ENCODE measurements at regions not wholly inside any gene's neighbourhood (a gene's known extent, or its start where the extent isn't known, plus 50 kb on each side); places are given as distances from the start of the nearest gene placed in this dataset.
A peak's percentile ranks its signal among the peaks of the same experiment; 100 is the strongest.

DNA sequence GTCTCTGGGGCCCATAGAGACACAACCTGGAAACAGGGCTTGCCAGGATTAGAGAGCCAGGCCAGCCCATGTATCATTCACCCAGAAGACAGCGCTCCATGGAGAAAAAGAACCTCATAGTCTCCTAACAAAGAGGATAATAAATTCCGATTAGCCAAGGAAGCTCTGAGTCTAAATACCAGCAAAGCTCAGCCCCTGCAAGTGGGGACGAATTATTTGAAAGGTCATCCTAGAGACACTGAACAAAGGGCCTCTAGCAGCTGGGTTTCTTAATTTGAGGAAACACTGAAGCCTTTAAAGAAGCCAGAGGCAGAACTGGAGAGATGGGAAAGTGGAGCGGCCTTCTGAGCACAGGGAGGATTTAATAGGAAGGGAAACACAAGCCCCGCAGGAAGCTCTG, 287.1 kb upstream of the ZNF462 start:
- Histone ChIP-seq H3K27ac (ENCODE audit: low read depth, low read length) (peak overlapping the region; percentile 28), H3K9ac (ENCODE audit: low read depth, low read length) (no peak overlapping the region), H3K4me3 (ENCODE audit: low read depth, low read length) (no peak overlapping the region), H3K27me3 (ENCODE audit: control insufficient read depth, insufficient read depth, low read length) (no peaks in the 10 kb centered on the region), H3K36me3 (ENCODE audit: control insufficient read depth, insufficient read depth, low read length) (no peaks in the 10 kb centered on the region), H3K9me3 (ENCODE audit: control insufficient read depth, insufficient read depth, low read length) (no peaks in the 10 kb centered on the region), H3K4me1 (ENCODE audit: control insufficient read depth, insufficient read depth, low read length) (no peaks in the 10 kb centered on the region)

DNA sequence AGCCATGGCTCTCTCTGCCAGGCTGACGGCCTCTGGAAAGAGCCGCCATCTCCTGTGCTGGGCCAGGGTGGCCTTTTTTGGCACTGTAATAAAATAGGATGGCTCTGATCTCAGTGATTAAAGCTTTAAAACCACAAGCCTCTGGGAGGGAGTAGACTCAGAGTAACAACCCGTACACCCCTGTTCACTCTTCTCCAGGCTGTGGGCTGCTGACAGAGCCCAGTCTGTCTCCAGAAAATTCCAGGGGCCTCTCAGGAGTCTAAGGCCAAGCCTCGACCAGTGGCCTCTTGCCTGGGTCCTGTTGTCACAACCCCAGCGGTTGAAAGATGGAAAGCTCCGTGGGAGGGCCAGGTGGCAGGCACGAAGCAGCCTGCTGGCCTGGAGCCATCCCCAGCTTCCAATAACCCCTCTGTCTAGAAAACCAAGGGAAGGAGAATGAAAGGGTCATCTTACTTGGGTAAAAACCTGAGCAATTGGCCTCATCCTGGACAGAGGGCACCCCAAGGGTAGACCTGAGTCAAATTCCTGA, 286.7 kb upstream of the ZNF462 start:
- Histone ChIP-seq H3K4me1 (ENCODE audit: control insufficient read depth, insufficient read depth, low read length) (no peaks in the 10 kb centered on the region), H3K9ac (ENCODE audit: low read depth, low read length) (no peak overlapping the region), H3K36me3 (ENCODE audit: control insufficient read depth, insufficient read depth, low read length) (no peaks in the 10 kb centered on the region), H3K4me3 (ENCODE audit: low read depth, low read length) (no peak overlapping the region), H3K27me3 (ENCODE audit: control insufficient read depth, insufficient read depth, low read length) (no peaks in the 10 kb centered on the region), H3K9me3 (ENCODE audit: control insufficient read depth, insufficient read depth, low read length) (no peaks in the 10 kb centered on the region), H3K27ac (ENCODE audit: low read depth, low read length) (peak overlapping the region; percentile 28)

DNA sequence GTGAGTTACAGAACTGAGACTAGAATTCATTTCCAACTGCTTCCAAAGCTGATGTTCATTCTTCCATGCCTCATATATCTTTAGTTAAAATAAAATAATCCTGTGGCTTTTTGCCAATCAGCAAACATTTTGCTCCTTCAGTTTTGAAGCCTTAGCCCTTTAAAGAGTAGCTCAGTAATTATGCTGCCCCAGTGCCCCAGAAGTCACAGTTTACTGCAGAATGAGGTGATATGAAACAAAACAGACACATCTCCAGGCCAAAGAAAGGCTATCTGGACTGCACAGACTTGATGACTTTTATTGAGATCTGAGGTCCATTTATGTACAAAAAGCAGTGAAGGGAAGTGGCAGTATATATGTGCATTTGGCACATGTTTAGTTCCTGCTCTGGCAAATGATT, 285.8 kb upstream of the ZNF462 start:
- H3K4me3 ChIP-seq (ENCODE audit: low read depth, low read length): no peak overlapping the region
- H3K36me3 ChIP-seq (ENCODE audit: control insufficient read depth, insufficient read depth, low read length): no peaks in the 10 kb centered on the region
- H3K27ac ChIP-seq (ENCODE audit: low read depth, low read length): no peak overlapping the region
- no peak overlapping the region for H3K9ac ChIP-seq (ENCODE audit: low read depth, low read length)
- no peaks in the 10 kb centered on the region for H3K9me3 ChIP-seq (ENCODE audit: control insufficient read depth, insufficient read depth, low read length)
- H3K4me1 ChIP-seq (ENCODE audit: control insufficient read depth, insufficient read depth, low read length): no peaks in the 10 kb centered on the region
- no peaks in the 10 kb centered on the region for H3K27me3 ChIP-seq (ENCODE audit: control insufficient read depth, insufficient read depth, low read length)

DNA sequence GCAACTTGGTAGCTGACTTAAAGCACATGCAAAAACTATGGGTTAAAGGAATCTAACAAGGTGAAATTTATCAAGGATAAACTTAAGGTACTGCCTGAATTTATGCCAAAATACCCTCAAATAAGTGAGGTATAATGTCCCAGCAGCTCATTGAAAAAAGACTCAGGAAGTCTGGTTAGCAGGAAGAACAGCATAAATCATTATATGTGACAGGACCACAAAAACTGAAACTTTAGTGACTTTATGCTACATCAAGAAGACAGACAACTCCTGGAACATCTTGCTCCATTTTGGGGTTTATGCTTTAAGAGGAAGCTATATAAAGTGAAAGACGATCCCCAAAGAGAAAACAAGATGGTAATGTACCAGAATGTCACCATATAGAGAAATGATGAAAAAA, 282.4 kb upstream of the ZNF462 start:
- Histone ChIP-seq H3K9me3 (ENCODE audit: control insufficient read depth, insufficient read depth, low read length) (no peaks in the 10 kb centered on the region), H3K36me3 (ENCODE audit: control insufficient read depth, insufficient read depth, low read length) (no peaks in the 10 kb centered on the region), H3K4me1 (ENCODE audit: control insufficient read depth, insufficient read depth, low read length) (no peaks in the 10 kb centered on the region), H3K27me3 (ENCODE audit: control insufficient read depth, insufficient read depth, low read length) (no peaks in the 10 kb centered on the region), H3K4me3 (ENCODE audit: low read depth, low read length) (no peak overlapping the region), H3K27ac (ENCODE audit: low read depth, low read length) (no peak overlapping the region), H3K9ac (ENCODE audit: low read depth, low read length) (no peak overlapping the region)

DNA sequence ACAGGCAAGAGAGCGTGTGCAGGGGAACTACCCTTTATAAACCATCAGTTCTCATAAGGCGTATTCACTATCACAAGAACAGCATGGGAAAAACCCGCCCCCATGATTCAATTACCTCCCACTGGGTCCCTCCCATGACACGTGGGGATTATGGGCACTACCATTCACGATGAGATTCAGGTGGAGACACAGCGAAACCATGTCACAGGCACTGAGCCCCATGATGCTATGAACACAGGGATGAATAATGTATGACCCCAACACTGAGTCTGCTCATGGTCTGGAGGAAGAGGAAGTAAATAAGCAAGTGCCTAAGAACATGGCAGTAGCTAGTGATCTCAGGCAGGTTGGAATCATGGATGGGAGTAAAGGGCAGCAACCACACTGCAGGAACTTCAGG, 281.0 kb upstream of the ZNF462 start:
- Histone ChIP-seq H3K9ac (ENCODE audit: low read depth, low read length) (no peak overlapping the region), H3K4me3 (ENCODE audit: low read depth, low read length) (no peak overlapping the region), H3K27ac (ENCODE audit: low read depth, low read length) (no peak overlapping the region), H3K9me3 (ENCODE audit: control insufficient read depth, insufficient read depth, low read length) (no peaks in the 10 kb centered on the region), H3K36me3 (ENCODE audit: control insufficient read depth, insufficient read depth, low read length) (no peaks in the 10 kb centered on the region), H3K4me1 (ENCODE audit: control insufficient read depth, insufficient read depth, low read length) (no peaks in the 10 kb centered on the region), H3K27me3 (ENCODE audit: control insufficient read depth, insufficient read depth, low read length) (no peaks in the 10 kb centered on the region)

DNA sequence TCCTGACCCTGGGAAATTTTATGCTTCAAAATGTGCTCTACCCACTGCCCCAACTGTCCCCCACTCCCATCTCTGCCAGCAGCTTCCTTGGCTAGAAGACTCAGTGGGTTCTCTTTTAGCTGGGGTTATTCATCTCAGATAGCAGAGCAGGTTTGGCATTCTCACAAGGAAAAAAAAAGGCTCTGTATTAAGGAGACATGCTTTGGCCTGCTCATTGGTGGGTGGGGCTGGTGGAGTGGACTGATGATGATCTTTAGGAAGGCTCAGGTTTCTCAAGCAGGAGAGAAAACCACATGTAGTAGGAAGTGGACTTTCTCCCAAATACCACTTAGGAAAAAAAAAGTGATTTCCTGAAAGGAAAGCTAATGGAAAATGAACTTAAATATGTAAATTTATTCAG, 279.2 kb upstream of the ZNF462 start:
- H3K9ac ChIP-seq (ENCODE audit: low read depth, low read length): no peak overlapping the region
- peaks cover 3% of the 10 kb centered on the region; the same call in 1 of the 2 replicates for H3K4me1 ChIP-seq (ENCODE audit: control insufficient read depth, insufficient read depth, low read length)
- no peaks in the 10 kb centered on the region for H3K36me3 ChIP-seq (ENCODE audit: control insufficient read depth, insufficient read depth, low read length)
- H3K27ac ChIP-seq (ENCODE audit: low read depth, low read length): no peak overlapping the region
- H3K27me3 ChIP-seq (ENCODE audit: control insufficient read depth, insufficient read depth, low read length): no peaks in the 10 kb centered on the region
- no peaks in the 10 kb centered on the region for H3K9me3 ChIP-seq (ENCODE audit: control insufficient read depth, insufficient read depth, low read length)
- H3K4me3 ChIP-seq (ENCODE audit: low read depth, low read length): no peak overlapping the region

DNA sequence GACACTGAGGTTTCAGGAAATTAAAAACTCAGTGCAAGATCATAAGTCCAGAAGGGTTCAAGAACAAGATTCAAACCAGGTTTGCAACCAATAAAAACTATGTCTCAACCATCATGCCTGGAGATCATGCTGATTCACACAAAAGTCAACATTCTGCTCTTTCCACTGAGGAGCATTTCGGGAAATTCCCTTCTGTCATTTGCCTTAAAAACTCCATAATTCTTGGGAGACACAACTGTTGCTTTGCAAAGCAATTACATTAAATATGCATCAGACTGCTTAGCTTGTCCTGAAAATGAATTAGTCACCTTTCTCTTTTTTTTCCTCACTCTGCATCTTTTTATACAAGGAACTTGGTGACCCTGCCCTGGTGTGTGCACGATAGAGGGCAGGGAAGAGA, 275.9 kb upstream of the ZNF462 start:
- no peak overlapping the region for H3K4me3 ChIP-seq (ENCODE audit: low read depth, low read length)
- no peaks in the 10 kb centered on the region for H3K9me3 ChIP-seq (ENCODE audit: control insufficient read depth, insufficient read depth, low read length)
- H3K27ac ChIP-seq (ENCODE audit: low read depth, low read length): no peak overlapping the region
- H3K27me3 ChIP-seq (ENCODE audit: control insufficient read depth, insufficient read depth, low read length): no peaks in the 10 kb centered on the region
- H3K36me3 ChIP-seq (ENCODE audit: control insufficient read depth, insufficient read depth, low read length): no peaks in the 10 kb centered on the region
- H3K9ac ChIP-seq (ENCODE audit: low read depth, low read length): no peak overlapping the region
- peaks cover 7% of the 10 kb centered on the region; the same call in 1 of the 2 replicates for H3K4me1 ChIP-seq (ENCODE audit: control insufficient read depth, insufficient read depth, low read length)

DNA sequence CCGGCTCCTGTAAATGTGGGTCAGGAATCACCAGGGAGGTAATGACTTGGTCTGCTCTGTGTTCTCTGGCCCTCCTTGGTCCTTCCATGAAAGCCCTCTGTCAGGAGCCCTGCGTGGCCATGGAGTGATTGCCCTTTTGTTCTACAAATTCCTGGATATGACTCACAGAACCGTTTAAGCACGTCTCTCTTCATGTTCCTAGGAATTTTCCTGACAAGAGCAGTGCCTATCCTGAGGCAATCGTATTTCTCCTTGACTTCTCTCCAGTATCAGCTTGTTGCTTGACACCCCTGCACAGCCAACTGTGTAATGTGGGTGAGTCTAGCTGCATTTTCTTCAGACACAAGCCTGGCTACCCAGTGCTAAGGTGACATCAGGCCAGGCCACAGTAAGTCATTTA, 274.3 kb upstream of the ZNF462 start:
- Histone ChIP-seq H3K9ac (ENCODE audit: low read depth, low read length) (no peak overlapping the region), H3K4me3 (ENCODE audit: low read depth, low read length) (no peak overlapping the region), H3K27me3 (ENCODE audit: control insufficient read depth, insufficient read depth, low read length) (no peaks in the 10 kb centered on the region), H3K36me3 (ENCODE audit: control insufficient read depth, insufficient read depth, low read length) (no peaks in the 10 kb centered on the region), H3K27ac (ENCODE audit: low read depth, low read length) (peak overlapping the region; percentile 52), H3K4me1 (ENCODE audit: control insufficient read depth, insufficient read depth, low read length) (peaks cover 7% of the 10 kb centered on the region; the same call in 1 of the 2 replicates), H3K9me3 (ENCODE audit: control insufficient read depth, insufficient read depth, low read length) (no peaks in the 10 kb centered on the region)

DNA sequence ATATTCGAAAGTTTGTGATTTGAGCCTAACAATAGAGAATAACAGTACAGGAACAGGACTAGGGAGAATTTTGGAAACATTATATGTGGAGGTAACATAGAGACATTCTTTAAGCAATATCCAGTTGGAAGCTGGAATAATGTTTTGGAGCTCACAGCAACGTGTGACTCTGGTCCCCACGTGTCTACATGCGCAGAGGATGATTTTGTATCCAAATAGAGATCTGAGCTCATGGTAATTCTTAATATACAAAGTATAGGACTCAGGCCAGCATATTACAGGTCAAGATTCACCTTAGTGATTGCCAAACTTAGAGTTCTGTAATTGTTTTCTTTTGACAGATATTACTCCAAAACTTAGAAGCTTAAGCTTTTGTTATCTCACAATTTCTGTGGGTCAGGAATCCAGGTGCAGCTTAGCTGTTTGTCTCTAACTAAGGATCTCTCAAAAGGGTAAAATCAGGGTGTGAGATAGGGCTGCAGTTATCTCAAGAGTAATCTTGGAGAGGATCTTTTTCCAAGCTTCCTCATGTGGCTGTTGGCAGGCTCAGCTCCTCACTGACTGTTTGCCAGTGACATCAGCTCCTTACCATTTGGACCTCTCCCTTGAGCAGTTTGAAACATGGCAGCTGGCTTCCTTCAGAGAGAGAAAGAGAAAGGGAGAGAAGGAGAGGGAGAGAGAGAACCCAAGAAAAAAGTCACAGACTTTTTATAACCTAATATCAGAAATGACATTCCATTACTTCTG, 272.0 kb upstream of the ZNF462 start:
- Histone ChIP-seq H3K9ac (ENCODE audit: low read depth, low read length) (no peak overlapping the region), H3K36me3 (ENCODE audit: control insufficient read depth, insufficient read depth, low read length) (no peaks in the 10 kb centered on the region), H3K4me3 (ENCODE audit: low read depth, low read length) (no peak overlapping the region), H3K27me3 (ENCODE audit: control insufficient read depth, insufficient read depth, low read length) (no peaks in the 10 kb centered on the region), H3K27ac (ENCODE audit: low read depth, low read length) (no peak overlapping the region), H3K4me1 (ENCODE audit: control insufficient read depth, insufficient read depth, low read length) (peaks cover 7% of the 10 kb centered on the region; the same call in 1 of the 2 replicates), H3K9me3 (ENCODE audit: control insufficient read depth, insufficient read depth, low read length) (no peaks in the 10 kb centered on the region)

DNA sequence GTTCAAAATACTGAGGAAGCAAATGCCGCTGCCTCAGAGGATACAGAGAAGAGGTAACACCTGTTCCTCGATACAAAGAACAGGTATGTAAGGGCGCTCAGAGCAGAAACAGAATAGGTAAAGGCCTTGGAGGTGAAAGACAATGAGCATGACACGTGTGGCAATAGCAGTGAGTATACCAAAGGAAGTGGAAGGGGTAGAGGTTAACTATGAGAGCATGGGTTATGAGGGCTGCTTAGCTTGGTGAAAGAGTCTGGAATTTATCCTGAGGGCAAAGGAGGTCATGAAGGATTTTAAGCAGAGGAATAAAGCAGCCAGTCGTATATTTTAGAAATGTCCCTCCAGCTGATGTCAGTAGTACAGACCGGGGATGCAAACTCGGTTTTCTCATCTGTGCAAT, 269.8 kb upstream of the ZNF462 start:
- H3K27me3 ChIP-seq (ENCODE audit: control insufficient read depth, insufficient read depth, low read length): no peaks in the 10 kb centered on the region
- no peak overlapping the region for H3K9ac ChIP-seq (ENCODE audit: low read depth, low read length)
- H3K27ac ChIP-seq (ENCODE audit: low read depth, low read length): no peak overlapping the region
- no peaks in the 10 kb centered on the region for H3K36me3 ChIP-seq (ENCODE audit: control insufficient read depth, insufficient read depth, low read length)
- no peak overlapping the region for H3K4me3 ChIP-seq (ENCODE audit: low read depth, low read length)
- peaks cover 7% of the 10 kb centered on the region; the same call in 1 of the 2 replicates for H3K4me1 ChIP-seq (ENCODE audit: control insufficient read depth, insufficient read depth, low read length)
- no peaks in the 10 kb centered on the region for H3K9me3 ChIP-seq (ENCODE audit: control insufficient read depth, insufficient read depth, low read length)

DNA sequence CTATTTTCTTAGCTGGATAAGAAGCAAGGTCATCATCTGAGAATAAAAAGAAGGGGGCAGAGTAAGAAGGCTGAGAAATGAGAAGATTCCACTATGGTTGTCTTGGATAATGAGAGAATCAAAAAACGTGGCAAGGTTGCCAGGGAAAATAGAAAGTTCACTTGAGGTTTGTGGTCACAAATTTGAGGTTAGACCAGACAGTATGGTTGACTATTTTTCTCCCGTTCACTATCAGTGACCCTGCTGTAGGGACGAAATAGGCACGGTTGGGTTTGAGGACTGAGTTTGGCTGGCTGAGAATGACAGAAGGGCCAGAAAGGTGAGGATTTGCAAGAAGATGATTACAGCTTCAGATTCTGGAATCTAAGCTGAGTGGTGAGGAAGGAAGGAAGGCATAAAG, 266.0 kb upstream of the ZNF462 start:
- Histone ChIP-seq H3K36me3 (ENCODE audit: control insufficient read depth, insufficient read depth, low read length) (no peaks in the 10 kb centered on the region), H3K27me3 (ENCODE audit: control insufficient read depth, insufficient read depth, low read length) (no peaks in the 10 kb centered on the region), H3K4me1 (ENCODE audit: control insufficient read depth, insufficient read depth, low read length) (no peaks in the 10 kb centered on the region), H3K9ac (ENCODE audit: low read depth, low read length) (no peak overlapping the region), H3K27ac (ENCODE audit: low read depth, low read length) (no peak overlapping the region), H3K9me3 (ENCODE audit: control insufficient read depth, insufficient read depth, low read length) (no peaks in the 10 kb centered on the region), H3K4me3 (ENCODE audit: low read depth, low read length) (no peak overlapping the region)
